ENCODE measurements at regions not wholly inside any gene's neighbourhood (a gene's known extent, or its start where the extent isn't known, plus 50 kb on each side); places are given as distances from the start of the nearest gene placed in this dataset.

- WGBS, result 64% methylated on average over 3 of the region's 6 CpGs
- no peak overlapping the region for H3K14ac ChIP-seq (ENCODE audit: low read length in 2 of 2)
Observed at GRCh38 chr5:67771791-67772190, 443.8 kb upstream of the PIK3R1 start.

GRCh38 chr5:67771221-67771620, 444.3 kb upstream of the PIK3R1 start:
- Histone ChIP-seq H2AFZ (ENCODE audit: low read depth, low read length) (no peak overlapping the region), H3K79me1 (replicated peaks; ENCODE audit: low read length, poor library complexity, severe bottlenecking) (no peaks in the 10 kb centered on the region), H2BK12ac (ENCODE audit: low read length in 2 of 2) (no peak overlapping the region), H3K4ac (ENCODE audit: low read depth in 1 of 2, low read length in 2 of 2) (no peak overlapping the region), H4K91ac (ENCODE audit: low read length) (no peak overlapping the region), H3K18ac (ENCODE audit: low read depth in 1 of 2, low read length in 2 of 2) (no peak overlapping the region), H3K27ac (ENCODE audit: low read length, poor library complexity, severe bottlenecking) (no peak overlapping the region), H3K9ac (ENCODE audit: low read length) (no peak overlapping the region), H3K27me3 (ENCODE audit: control insufficient read depth in 1 of 2, insufficient read depth in 1 of 2, low read length in 2 of 2) (no peaks in the 10 kb centered on the region), H3K23ac (ENCODE audit: low read length in 2 of 2) (no peak overlapping the region), H3K4me3 (ENCODE audit: insufficient read depth in 1 of 2, low read depth in 1 of 2, low read length in 2 of 2) (no peak overlapping the region), H3K9me3 (ENCODE audit: control insufficient read depth, low read length) (no peaks in the 10 kb centered on the region), H3K36me3 (ENCODE audit: control insufficient read depth in 1 of 2, insufficient read depth in 2 of 2, low read depth in 1 of 2, low read length in 2 of 2) (no peaks in the 10 kb centered on the region), H3K4me2 (ENCODE audit: low read length, poor library complexity, severe bottlenecking) (no peak overlapping the region), H2BK120ac (ENCODE audit: low read depth, low read length) (no peak overlapping the region), H2AK5ac (ENCODE audit: low read length, severe bottlenecking) (no peak overlapping the region), H4K8ac (ENCODE audit: low read length) (no peak overlapping the region), H3K4me1 (ENCODE audit: control insufficient read depth, insufficient read depth, low read depth, low read length) (no peaks in the 10 kb centered on the region), H2BK5ac (ENCODE audit: low read depth, low read length, poor library complexity, severe bottlenecking) (no peak overlapping the region), H2BK15ac (ENCODE audit: low read depth, poor library complexity, severe bottlenecking) (no peak overlapping the region), H3K14ac (ENCODE audit: low read length in 2 of 2) (no peak overlapping the region)
- no peak for DNase-seq
- 50% methylated on average over 1 of the region's 2 CpGs for WGBS

More at GRCh38 chr5:67771791-67772190, 443.8 kb upstream of the PIK3R1 start:
- DNase-seq, result no peak
- no peak overlapping the region for H4K91ac ChIP-seq (ENCODE audit: low read length)
- H3K18ac ChIP-seq (ENCODE audit: low read depth in 1 of 2, low read length in 2 of 2), result no peak overlapping the region
- no peak overlapping the region for H3K4ac ChIP-seq (ENCODE audit: low read depth in 1 of 2, low read length in 2 of 2)
- H3K23ac ChIP-seq (ENCODE audit: low read length in 2 of 2), result no peak overlapping the region
- H3K9me3 ChIP-seq (ENCODE audit: control insufficient read depth, low read length), result no peaks in the 10 kb centered on the region
- H4K8ac ChIP-seq (ENCODE audit: low read length), result no peak overlapping the region
- H2BK120ac ChIP-seq (ENCODE audit: low read depth, low read length), result no peak overlapping the region
- no peaks in the 10 kb centered on the region for H3K27me3 ChIP-seq (ENCODE audit: control insufficient read depth in 1 of 2, insufficient read depth in 1 of 2, low read length in 2 of 2)
- no peak overlapping the region for H2BK12ac ChIP-seq (ENCODE audit: low read length in 2 of 2)
- no peak overlapping the region for H2BK15ac ChIP-seq (ENCODE audit: low read depth, poor library complexity, severe bottlenecking)
- no peak overlapping the region for H3K9ac ChIP-seq (ENCODE audit: low read length)
- H3K4me1 ChIP-seq (ENCODE audit: control insufficient read depth, insufficient read depth, low read depth, low read length), result no peaks in the 10 kb centered on the region
- no peaks in the 10 kb centered on the region for H3K36me3 ChIP-seq (ENCODE audit: control insufficient read depth in 1 of 2, insufficient read depth in 2 of 2, low read depth in 1 of 2, low read length in 2 of 2)
- H3K27ac ChIP-seq (ENCODE audit: low read length, poor library complexity, severe bottlenecking), result no peak overlapping the region
- no peaks in the 10 kb centered on the region for H3K79me1 ChIP-seq (replicated peaks; ENCODE audit: low read length, poor library complexity, severe bottlenecking)
- no peak overlapping the region for H2BK5ac ChIP-seq (ENCODE audit: low read depth, low read length, poor library complexity, severe bottlenecking)
- no peak overlapping the region for H2AK5ac ChIP-seq (ENCODE audit: low read length, severe bottlenecking)
- H2AFZ ChIP-seq (ENCODE audit: low read depth, low read length), result no peak overlapping the region
- no peak overlapping the region for H3K4me3 ChIP-seq (ENCODE audit: insufficient read depth in 1 of 2, low read depth in 1 of 2, low read length in 2 of 2)
- H3K4me2 ChIP-seq (ENCODE audit: low read length, poor library complexity, severe bottlenecking), result no peak overlapping the region

GRCh38 chr5:67770431-67771025, 445.0 kb upstream of the PIK3R1 start:
- Histone ChIP-seq H3K4ac (ENCODE audit: low read depth in 1 of 2, low read length in 2 of 2) (peak overlapping the region in 1 of 2 experiments; percentile 7), H3K79me1 (replicated peaks; ENCODE audit: low read length, poor library complexity, severe bottlenecking) (no peaks in the 10 kb centered on the region)
- 79% methylated on average over 5 of the region's 5 CpGs for WGBS

GRCh38 chr5:67765697-67766096, 449.9 kb upstream of the PIK3R1 start:
- no peak overlapping the region for H3K23ac ChIP-seq (ENCODE audit: low read length in 2 of 2)
- peak overlapping the region in 1 of 2 experiments; percentile 75 for H3K18ac ChIP-seq (ENCODE audit: low read depth in 1 of 2, low read length in 2 of 2)
- H2BK120ac ChIP-seq (ENCODE audit: low read depth, low read length), result no peak overlapping the region
- no peak for DNase-seq
- H3K27me3 ChIP-seq (ENCODE audit: control insufficient read depth in 1 of 2, insufficient read depth in 1 of 2, low read length in 2 of 2), result no peaks in the 10 kb centered on the region
- no peak overlapping the region for H3K4me3 ChIP-seq (ENCODE audit: insufficient read depth in 1 of 2, low read depth in 1 of 2, low read length in 2 of 2)
- no peaks in the 10 kb centered on the region for H3K9me3 ChIP-seq (ENCODE audit: control insufficient read depth, low read length)
- H3K14ac ChIP-seq (ENCODE audit: low read length in 2 of 2), result no peak overlapping the region
- H3K4me1 ChIP-seq (ENCODE audit: control insufficient read depth, insufficient read depth, low read depth, low read length), result no peaks in the 10 kb centered on the region
- no peak overlapping the region for H3K4ac ChIP-seq (ENCODE audit: low read depth in 1 of 2, low read length in 2 of 2)
- H3K36me3 ChIP-seq (ENCODE audit: control insufficient read depth in 1 of 2, insufficient read depth in 2 of 2, low read depth in 1 of 2, low read length in 2 of 2), result no peaks in the 10 kb centered on the region
- H3K9ac ChIP-seq (ENCODE audit: low read length), result no peak overlapping the region
- no peak overlapping the region for H3K4me2 ChIP-seq (ENCODE audit: low read length, poor library complexity, severe bottlenecking)
- peak overlapping the region; percentile 60 for H4K8ac ChIP-seq (ENCODE audit: low read length)
- no peaks in the 10 kb centered on the region for H3K79me1 ChIP-seq (replicated peaks; ENCODE audit: low read length, poor library complexity, severe bottlenecking)
- no peak overlapping the region for H3K27ac ChIP-seq (ENCODE audit: low read length, poor library complexity, severe bottlenecking)
- H4K91ac ChIP-seq (ENCODE audit: low read length), result no peak overlapping the region
- WGBS, result 73% methylated on average over 2 of the region's 2 CpGs
- no peak overlapping the region for H2BK5ac ChIP-seq (ENCODE audit: low read depth, low read length, poor library complexity, severe bottlenecking)
- no peak overlapping the region for H2AFZ ChIP-seq (ENCODE audit: low read depth, low read length)
- no peak overlapping the region for H2BK12ac ChIP-seq (ENCODE audit: low read length in 2 of 2)
- H2AK5ac ChIP-seq (ENCODE audit: low read length, severe bottlenecking), result no peak overlapping the region
- H2BK15ac ChIP-seq (ENCODE audit: low read depth, poor library complexity, severe bottlenecking), result no peak overlapping the region

More at GRCh38 chr5:67770431-67771025, 445.0 kb upstream of the PIK3R1 start:
- no peak overlapping the region for H4K8ac ChIP-seq (ENCODE audit: low read length)
- no peaks in the 10 kb centered on the region for H3K36me3 ChIP-seq (ENCODE audit: control insufficient read depth in 1 of 2, insufficient read depth in 2 of 2, low read depth in 1 of 2, low read length in 2 of 2)
- H3K27me3 ChIP-seq (ENCODE audit: control insufficient read depth in 1 of 2, insufficient read depth in 1 of 2, low read length in 2 of 2), result no peaks in the 10 kb centered on the region
- H2AK5ac ChIP-seq (ENCODE audit: low read length, severe bottlenecking), result no peak overlapping the region
- H3K18ac ChIP-seq (ENCODE audit: low read depth in 1 of 2, low read length in 2 of 2), result peak overlapping the region; percentile 46 to 59
- H3K9ac ChIP-seq (ENCODE audit: low read length), result no peak overlapping the region
- H2BK15ac ChIP-seq (ENCODE audit: low read depth, poor library complexity, severe bottlenecking), result no peak overlapping the region
- DNase-seq, result peak; percentile 22
- peak overlapping the region in 1 of 2 experiments; percentile 7 for H3K14ac ChIP-seq (ENCODE audit: low read length in 2 of 2)
- H2BK5ac ChIP-seq (ENCODE audit: low read depth, low read length, poor library complexity, severe bottlenecking), result no peak overlapping the region
- H3K4me1 ChIP-seq (ENCODE audit: control insufficient read depth, insufficient read depth, low read depth, low read length), result no peaks in the 10 kb centered on the region
- H2AFZ ChIP-seq (ENCODE audit: low read depth, low read length), result no peak overlapping the region
- peak overlapping the region; percentile 45 for H4K91ac ChIP-seq (ENCODE audit: low read length)
- H2BK12ac ChIP-seq (ENCODE audit: low read length in 2 of 2), result peak overlapping the region; percentile 24 to 51
- no peak overlapping the region for H2BK120ac ChIP-seq (ENCODE audit: low read depth, low read length)
- H3K23ac ChIP-seq (ENCODE audit: low read length in 2 of 2), result no peak overlapping the region
- no peak overlapping the region for H3K4me3 ChIP-seq (ENCODE audit: insufficient read depth in 1 of 2, low read depth in 1 of 2, low read length in 2 of 2)
- no peaks in the 10 kb centered on the region for H3K9me3 ChIP-seq (ENCODE audit: control insufficient read depth, low read length)
- no peak overlapping the region for H3K4me2 ChIP-seq (ENCODE audit: low read length, poor library complexity, severe bottlenecking)
- no peak overlapping the region for H3K27ac ChIP-seq (ENCODE audit: low read length, poor library complexity, severe bottlenecking)
